Sciatic nerve (tissue), 2 donors: ENCODE measurements at regions not wholly inside any gene's neighbourhood (a gene's known extent, or its start where the extent isn't known, plus 50 kb on each side); places are given as distances from the start of the nearest gene placed in this dataset.
"Not testable (repeated sequence)": the region's sequence is repeated elsewhere in the genome, so short reads cannot be mapped to it uniquely, and the experiment has no call there.

Source experiments
- ATAC-seq: fragments of 200-7000 bp; cut with Tn5 transposase; one replicate; pipeline ENCODE4 v1.9.1; 2020; ENCODE audit warnings: mild to moderate bottlenecking, moderate library complexity
- DNase-seq: peaks from one replicate; pipeline ENCODE4 v3.0.0-alpha.2; 2020; ENCODE audit warnings: low spot score
- intact Hi-C: fragments of 100-400 bp; cut with DNase I; formaldehyde crosslinking; loops from one replicate; pipeline ENCODE4 v1.14.2; 2022
- donor health status: DM: no; HTN: no; CAD: no.
- donor health status: DM: no; HTN: no; CAD: no.

GRCh38 chr16:5193861-5194260 is 96.3 kb upstream of the EEF2KMT start:
- DNase-seq (no peak), ATAC-seq (no peak)
- intact Hi-C loops: no loop called here

DNA sequence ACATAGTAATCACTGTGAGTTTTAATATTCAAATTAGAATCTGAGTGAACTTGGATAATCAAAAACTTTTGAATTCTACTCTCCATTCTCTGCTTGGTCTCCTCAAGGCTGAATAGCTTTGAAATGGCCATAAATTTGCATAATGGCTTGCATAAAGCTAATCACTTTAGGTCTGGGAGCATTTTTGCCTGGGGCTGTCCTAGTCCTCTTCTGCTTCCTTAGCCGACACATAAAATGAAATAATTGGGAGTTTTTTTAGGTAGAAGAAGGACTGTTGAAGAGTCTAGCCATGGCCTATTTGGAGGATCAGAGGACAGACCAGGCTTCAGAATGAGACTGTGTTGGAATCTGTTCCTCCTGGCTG is 91.4 kb upstream of the EEF2KMT start:
- ATAC-seq: no peak
- no peak for DNase-seq
- intact Hi-C loops: no loop called here

GRCh38 chr16:5188318-5188988 is 90.9 kb upstream of the EEF2KMT start:
- DNase-seq (no peak), ATAC-seq (no peak)
- intact Hi-C loops: no loop called here

DNA sequence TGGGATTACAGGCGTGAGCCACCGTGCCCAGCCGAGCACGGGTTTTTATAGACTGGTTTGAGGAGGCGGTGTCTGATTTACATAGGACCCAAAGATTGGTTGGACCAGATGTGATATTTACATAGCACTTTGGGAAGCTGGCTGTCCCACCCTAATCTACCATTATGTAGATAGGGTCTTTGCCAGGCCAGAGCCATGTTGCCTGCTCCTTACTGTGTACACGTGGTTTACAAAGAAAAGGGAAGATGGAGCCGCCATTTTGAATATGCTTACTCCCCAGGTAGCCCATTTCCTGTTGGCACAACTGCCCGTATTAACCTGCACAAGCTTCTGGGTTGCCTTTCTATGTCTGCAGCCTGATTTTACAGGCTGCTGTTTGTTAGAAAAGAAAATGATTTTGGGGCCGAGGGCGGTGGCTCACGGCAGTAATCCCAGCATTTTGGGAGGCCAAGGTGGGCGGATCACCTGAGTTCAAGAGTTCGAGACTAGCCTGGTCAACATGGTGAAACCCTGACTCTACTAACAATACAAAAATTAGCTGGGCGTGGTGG is 89.9 kb upstream of the EEF2KMT start:
- ATAC-seq (no peak), DNase-seq (no peak)
- intact Hi-C loops: no loop called here

- ATAC-seq (no peak), DNase-seq (no peak)
- intact Hi-C loops: no loop called here
Measured at GRCh38 chr16:5186381-5186903, 88.8 kb upstream of the EEF2KMT start.

- DNase-seq: no peak
- no peak for ATAC-seq
- intact Hi-C loops: loop anchor here (10.0 kb wide), 1 partner anchor 628 kb away; no protein-coding TSS in a partner anchor
Measured at GRCh38 chr16:5176505-5176904, 78.9 kb upstream of the EEF2KMT start.

GRCh38 chr16:5175266-5175665 is 77.7 kb upstream of the EEF2KMT start:
- no peak for DNase-seq
- no peak for ATAC-seq
- intact Hi-C loops: loop anchor here (10.0 kb wide), 1 partner anchor 630 kb away; no protein-coding TSS in a partner anchor

- DNase-seq (no peak), ATAC-seq (no peak)
- intact Hi-C loops: no loop called here
Measured at GRCh38 chr16:5166486-5166885, 68.9 kb upstream of the EEF2KMT start.

DNA sequence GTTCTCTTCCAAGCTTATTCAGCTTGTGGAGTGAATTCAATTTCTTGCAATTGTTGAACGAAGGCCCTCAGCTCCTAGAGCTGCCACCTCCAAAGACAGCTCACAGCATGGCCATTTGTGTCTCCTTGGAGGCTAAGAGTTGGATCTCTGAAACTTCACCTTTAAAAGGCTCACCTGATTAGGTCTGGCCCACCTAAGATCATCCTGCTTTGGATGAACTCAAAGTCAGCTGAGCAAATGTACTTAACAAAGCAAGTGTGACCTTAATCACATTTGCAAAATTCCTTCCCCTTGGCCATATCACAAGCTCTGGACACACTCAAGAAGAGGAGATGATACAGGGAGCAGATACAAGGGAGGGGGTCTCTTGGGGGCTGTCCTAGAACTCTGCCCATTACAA is 67.8 kb upstream of the EEF2KMT start:
- intact Hi-C loops, ATAC-seq, DNase-seq: not testable (repeated sequence)

DNA sequence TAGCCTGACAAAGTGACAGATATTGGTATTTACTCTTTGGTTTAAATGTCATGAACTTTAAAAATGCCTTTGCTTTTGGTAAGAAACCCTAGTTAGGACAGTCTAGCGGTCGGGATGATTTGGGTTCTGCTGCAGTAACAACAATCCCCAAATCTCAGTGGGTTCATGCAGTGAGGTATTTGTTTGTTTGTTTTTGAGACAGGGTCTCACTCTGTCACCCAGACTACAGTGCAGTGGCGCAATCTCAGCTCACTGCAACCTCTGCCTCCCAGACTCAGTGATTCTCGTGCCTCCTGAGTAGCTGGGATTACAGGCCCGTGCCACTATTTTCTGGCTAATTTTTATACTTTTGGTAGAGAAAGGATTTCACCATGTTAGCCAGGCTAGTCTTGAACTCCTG is 65.2 kb upstream of the EEF2KMT start:
- DNase-seq, intact Hi-C loops, ATAC-seq: not testable (repeated sequence)

GRCh38 chr16:5161888-5162287 is 64.3 kb upstream of the EEF2KMT start:
- DNase-seq, ATAC-seq, intact Hi-C loops: not testable (repeated sequence)

- DNase-seq, ATAC-seq, intact Hi-C loops: not testable (repeated sequence)
Measured at GRCh38 chr16:5160010-5160409, 62.4 kb upstream of the EEF2KMT start.

GRCh38 chr16:5159537-5159936 is 61.9 kb upstream of the EEF2KMT start:
- intact Hi-C loops, DNase-seq, ATAC-seq: not testable (repeated sequence)

GRCh38 chr16:5158494-5158893 is 60.9 kb upstream of the EEF2KMT start:
- intact Hi-C loops: no loop called here
- DNase-seq (no peak), ATAC-seq (no peak)

GRCh38 chr16:5156486-5156885 is 58.9 kb upstream of the EEF2KMT start:
- ATAC-seq, DNase-seq, intact Hi-C loops: not testable (repeated sequence)

DNA sequence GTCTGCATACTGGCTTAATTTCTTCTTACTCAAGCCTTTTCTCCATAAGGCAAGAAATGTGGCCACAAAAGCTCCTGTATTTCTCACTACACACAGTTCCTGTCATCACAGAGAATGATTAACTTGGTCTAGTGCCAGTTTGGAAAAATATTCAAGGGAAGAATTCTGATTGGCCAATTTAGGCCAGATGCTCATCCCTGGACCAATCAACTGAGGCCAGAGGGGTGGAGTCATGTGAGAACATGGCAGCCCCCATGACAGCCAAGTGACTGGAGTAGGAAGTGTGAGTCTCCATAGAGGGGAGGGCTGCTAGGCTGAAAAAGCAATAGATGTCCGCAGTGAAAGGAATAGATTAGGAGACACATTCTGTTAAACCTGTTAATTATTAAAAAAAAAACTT is 56.4 kb upstream of the EEF2KMT start:
- not testable (repeated sequence) for ATAC-seq

DNA sequence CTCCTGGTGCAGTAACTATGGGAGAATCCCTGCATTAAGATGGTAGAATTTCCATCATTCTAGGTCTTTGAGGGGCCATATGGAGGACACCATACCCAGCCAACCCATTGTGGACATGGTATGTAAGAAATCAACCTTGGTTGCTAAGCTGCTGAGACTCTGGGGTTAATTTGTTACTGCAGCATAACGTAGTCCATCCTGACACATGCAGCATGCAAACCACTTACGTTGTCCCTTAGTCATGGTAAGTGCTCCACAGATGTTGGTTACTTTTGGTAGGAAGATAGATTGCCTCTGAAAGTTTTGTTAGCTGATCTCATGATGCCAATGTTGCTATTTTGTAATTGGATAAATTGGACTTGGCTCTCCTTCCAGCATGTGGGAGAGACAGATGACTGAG is 53.8 kb upstream of the EEF2KMT start:
- DNase-seq, ATAC-seq, intact Hi-C loops: not testable (repeated sequence)

More for the DNA sequence above, 56.4 kb upstream of the EEF2KMT start:
- DNase-seq, intact Hi-C loops: not testable (repeated sequence)
